Left ventricle myocardium superior (tissue), 1 donor: ENCODE measurements at regions not wholly inside any gene's neighbourhood (a gene's known extent, or its start where the extent isn't known, plus 50 kb on each side); places are given as distances from the start of the nearest gene placed in this dataset.
"Not testable (repeated sequence)": the region's sequence is repeated elsewhere in the genome, so short reads cannot be mapped to it uniquely, and the experiment has no call there.

ENCODE experiments used
- ATAC-seq: fragments of 200-7000 bp; cut with Tn5 transposase; one replicate; pipeline ENCODE4 v1.9.1; 2020; ENCODE audit warnings: mild to moderate bottlenecking, moderate library complexity
- DNase-seq: peaks from one replicate; pipeline ENCODE4 v3.0.0-alpha.2; 2020
- intact Hi-C: fragments of 100-400 bp; cut with micrococcal nuclease; formaldehyde crosslinking; loops from one replicate; pipeline ENCODE4 v1.11.0; 2022
- donor health status: DM: no; HTN: yes; CAD: no; lungs with severe emphysema.

DNA sequence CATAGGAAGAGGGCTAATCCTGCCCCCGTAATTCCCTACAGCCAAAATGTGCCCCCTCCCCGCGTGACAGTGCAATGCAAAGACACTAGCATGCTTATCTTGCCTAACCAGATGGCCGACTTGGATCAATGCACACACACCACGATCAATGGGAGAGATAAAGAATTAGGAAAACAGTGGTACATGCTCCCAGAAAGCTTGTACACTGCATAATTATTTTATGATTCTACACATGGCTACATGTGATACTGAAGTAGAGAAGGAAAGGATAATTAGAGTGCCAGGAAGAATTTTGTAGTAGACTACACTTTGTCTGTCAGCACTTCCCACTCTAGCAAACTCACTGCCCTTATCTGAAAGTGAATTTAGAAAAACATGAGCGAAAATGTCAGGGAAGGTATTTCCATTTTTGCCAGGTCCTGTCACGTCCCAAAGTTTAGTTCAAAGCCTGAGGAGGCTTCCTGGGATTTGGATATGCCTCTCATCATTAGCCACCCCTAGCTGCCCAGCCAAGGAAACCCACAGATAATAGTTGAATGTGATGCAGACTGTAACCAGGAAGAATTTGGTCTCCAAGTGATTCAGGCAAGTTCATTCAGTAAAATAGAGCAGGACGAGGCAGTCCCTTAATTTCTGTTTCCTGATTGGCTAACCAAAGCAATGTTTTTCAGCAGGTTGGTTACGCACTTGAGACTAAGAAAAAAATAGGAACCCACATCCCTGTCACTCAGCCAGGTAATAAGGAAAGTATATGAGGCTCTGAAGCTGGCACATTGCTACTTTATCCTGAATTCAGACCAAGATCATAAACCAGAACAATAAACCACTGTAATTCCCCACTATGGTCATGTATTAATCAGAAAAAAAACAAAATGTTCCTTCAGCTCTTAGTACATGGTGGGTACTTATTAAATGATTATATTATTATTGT lies 199.6 kb upstream of the OTX2 start:
- intact Hi-C loops, result no loop called here
- no peak for ATAC-seq
- no peak for DNase-seq

DNA sequence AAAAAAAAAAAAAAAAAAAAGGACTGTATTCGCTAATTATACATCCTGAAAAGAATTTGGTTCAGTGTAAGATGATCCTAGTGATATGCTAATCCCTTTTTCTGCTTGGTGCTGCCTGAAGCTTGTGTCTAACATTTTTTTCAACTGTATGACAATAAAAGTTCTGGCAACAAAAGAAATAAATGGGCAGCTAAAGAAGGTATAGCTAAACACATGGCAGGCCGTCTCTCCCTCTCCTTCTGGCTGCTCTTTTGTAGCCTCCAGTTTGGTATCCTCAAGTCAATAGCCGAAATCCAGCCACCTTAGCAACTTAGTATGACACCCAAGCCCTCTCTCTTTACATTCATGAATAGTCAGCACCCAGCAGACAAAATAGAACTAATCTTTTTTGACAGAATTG lies 198.3 kb upstream of the OTX2 start:
- intact Hi-C loops, result no loop called here
- ATAC-seq (no peak), DNase-seq (no peak)

DNA sequence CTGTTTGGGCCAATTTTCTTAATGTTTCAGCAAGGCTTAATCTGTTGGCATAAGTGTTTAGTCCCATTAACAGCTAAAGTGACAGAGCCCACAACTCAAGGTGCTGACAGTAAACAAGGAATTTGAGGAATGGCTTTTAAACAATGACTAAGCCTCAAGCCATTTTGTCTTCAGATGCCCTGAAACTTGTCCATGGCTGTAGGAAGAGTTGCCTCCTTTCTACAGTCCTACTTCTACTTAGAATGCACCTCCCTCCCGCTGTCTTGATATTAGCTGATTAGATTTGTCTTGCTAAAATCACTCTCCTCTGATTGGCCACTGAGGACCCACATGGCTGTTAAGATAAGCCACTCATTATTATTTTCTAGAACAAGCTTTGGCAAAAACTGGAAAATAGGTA lies 188.4 kb upstream of the OTX2 start:
- DNase-seq (no peak), ATAC-seq (no peak)
- intact Hi-C loops, result no loop called here

DNA sequence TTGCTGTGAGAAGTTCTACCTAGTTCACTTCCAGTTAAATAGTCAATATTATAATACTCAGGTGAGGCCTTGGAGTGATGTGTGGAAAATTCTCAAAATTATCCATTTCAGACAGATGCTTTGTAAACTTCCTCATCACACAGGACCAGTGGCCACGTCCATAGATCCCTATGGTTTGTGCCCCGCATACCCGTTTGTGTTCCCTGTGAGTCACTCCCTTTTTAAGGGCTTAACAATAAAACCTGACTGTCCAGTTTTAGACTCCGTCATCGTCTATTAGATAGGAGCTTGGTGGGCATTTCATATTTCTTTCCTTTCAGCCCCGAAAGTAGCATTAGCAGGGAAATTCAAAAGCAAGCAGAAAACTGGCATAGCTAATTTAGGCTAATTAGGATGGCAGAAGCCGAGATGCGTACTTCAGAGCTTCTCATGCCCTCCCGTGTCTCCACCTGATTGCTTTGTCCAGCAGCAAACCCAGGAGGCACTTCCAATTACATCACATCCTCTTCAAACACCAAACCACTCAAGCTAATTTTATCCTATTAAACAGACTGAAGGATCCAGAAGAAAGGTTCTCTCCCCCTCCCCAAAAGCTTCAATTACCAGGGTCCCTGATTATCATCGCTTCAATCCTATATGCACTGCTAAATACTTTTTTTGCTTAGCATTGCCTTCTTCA lies 186.6 kb upstream of the OTX2 start:
- intact Hi-C loops, result no loop called here
- no peak for DNase-seq
- no peak for ATAC-seq

DNA sequence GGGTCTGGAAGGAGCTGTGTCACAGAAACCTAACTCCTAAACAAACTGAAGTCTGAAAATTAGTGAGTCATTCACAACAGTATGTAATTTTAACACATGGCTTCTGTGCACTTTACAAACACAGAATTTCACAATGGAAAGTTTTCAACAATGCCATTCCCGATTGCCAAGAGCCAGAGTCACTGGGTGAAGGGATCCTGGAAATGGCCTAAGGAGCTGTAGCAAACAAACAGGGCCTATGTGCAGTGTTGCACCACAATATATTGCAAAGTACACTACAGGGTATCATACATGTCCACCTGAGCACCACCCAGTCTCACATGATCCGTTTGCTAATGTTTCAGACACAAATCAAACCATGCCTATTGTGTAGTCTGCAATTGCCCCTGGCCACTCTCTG lies 184.7 kb upstream of the OTX2 start:
- no peak for ATAC-seq
- DNase-seq, result no peak
- intact Hi-C loops, result no loop called here

DNA sequence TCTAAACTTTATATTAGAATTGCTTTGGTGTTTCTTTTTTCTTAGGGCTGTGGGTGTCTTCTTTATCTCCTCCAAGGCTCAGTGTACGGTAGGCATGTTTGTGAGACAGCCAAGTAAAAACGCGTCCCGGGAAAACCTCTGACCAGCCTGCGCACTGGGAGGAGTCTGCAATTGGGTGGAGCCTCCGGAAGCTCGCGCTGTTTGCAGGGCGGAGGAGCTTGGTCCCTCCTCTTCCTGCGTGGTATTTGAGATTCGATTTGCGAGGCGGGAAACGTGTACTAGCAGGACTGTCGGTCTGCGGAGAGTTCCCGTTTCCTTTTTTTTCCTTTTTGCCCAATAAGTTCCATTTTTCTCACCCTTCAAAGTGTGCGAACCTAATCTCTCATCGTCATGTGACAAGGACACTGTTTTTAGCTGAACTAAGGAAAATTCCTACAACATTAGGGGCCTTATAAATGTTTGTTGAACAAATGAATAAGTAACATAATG lies 182.1 kb upstream of the OTX2 start:
- DNase-seq (no peak), ATAC-seq (no peak)
- intact Hi-C loops, result no loop called here

DNA sequence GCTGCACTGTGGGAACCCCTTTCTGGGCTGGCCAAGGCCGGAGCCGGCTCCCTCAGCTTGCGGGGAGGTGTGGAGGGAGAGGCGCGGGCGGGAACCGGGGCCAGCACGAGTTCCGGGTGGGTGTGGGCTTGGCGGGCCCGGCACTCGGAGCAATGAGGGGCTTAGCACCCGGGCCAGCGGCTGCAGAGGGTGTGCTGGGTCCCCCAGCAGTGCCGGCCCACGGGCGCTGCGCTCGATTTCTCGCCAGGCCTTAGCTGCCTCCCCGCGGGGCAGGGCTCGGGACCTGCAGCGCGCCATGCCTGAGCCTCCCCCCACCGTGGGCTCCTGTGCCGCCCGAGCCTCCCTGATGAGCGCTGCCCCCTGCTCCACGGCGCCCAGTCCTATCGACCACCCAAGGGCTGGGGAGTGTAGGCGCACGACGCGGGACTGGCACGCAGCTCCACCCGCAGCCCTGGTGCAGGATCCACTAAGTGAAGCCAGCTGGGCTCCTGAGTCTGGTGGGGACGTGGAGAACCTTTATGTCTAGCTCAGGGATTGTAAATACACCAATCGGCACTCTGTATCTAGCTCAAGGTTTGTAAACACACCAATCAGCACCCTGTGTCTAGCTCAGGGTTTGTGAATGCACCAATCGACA lies 180.8 kb upstream of the OTX2 start:
- DNase-seq, ATAC-seq, intact Hi-C loops: not testable (repeated sequence)

- intact Hi-C loops, result no loop called here
- DNase-seq, result no peak
- no peak for ATAC-seq
Observed at GRCh38 chr14:56989359-56989758, 179.1 kb upstream of the OTX2 start.

DNA sequence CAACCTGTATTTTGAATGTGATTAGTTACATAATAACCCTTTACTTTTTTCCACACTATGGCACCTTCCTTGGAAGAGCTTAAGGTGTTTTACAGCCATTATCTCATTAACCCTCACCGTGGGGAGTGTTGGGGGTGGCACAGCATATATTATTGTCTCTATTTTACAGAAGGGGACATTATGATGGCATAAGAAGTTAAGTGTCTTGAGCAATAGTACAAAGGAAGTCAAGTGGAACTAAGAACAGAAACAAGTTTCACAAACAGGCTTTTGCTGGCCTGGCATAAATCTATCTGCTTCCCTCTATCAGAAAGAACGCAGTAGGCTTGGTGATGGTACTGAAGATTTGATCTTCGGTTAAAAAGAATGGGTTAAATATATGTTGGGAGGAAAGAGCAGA lies 169.7 kb upstream of the OTX2 start:
- intact Hi-C loops, result no loop called here
- no peak for DNase-seq
- ATAC-seq, result no peak

- no peak for ATAC-seq
- intact Hi-C loops, result no loop called here
- DNase-seq, result no peak
Observed at GRCh38 chr14:56976211-56976610, 165.9 kb upstream of the OTX2 start.

- intact Hi-C loops, result no loop called here
- ATAC-seq, result no peak
- DNase-seq, result no peak
Observed at GRCh38 chr14:56975521-56975920, 165.2 kb upstream of the OTX2 start.

- intact Hi-C loops, result no loop called here
- no peak for ATAC-seq
Observed at GRCh38 chr14:56972948-56973347, 162.7 kb upstream of the OTX2 start.

GRCh38 chr14:56964895-56965294 lies 154.6 kb upstream of the OTX2 start:
- no peak for ATAC-seq
- intact Hi-C loops, result no loop called here
- no peak for DNase-seq

More at GRCh38 chr14:56972948-56973347, 162.7 kb upstream of the OTX2 start:
- DNase-seq, result no peak

GRCh38 chr14:56963381-56963780 lies 153.1 kb upstream of the OTX2 start:
- no peak for ATAC-seq
- intact Hi-C loops, result no loop called here
- no peak for DNase-seq

GRCh38 chr14:56962444-56963080 lies 152.3 kb upstream of the OTX2 start:
- intact Hi-C loops, result no loop called here
- ATAC-seq (no peak), DNase-seq (no peak)

GRCh38 chr14:56959869-56960268 lies 149.6 kb upstream of the OTX2 start:
- intact Hi-C loops, result no loop called here
- no peak for ATAC-seq
- DNase-seq, result no peak

DNA sequence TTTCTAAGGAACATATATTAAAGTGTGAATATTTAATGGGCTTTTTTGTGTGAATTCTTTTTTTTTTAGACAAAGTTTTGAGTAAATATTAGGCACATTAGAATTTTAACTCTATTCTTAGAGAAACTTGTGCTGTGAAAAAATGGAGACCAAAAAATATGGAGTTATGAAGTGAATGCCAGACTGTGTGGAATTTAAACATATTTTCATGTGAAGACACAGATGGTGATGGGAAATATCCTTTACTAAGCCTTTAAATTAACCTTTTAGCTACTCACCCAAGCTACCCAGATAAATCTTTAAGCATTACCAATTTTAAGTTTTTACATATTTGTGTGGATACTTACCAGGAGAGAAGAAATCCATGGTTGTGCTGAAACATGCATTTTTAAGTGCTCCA lies 148.8 kb upstream of the OTX2 start:
- DNase-seq (no peak), ATAC-seq (no peak)
- intact Hi-C loops, result no loop called here

GRCh38 chr14:56956182-56956581 lies 145.9 kb upstream of the OTX2 start:
- DNase-seq (no peak), ATAC-seq (no peak)
- intact Hi-C loops, result no loop called here

DNA sequence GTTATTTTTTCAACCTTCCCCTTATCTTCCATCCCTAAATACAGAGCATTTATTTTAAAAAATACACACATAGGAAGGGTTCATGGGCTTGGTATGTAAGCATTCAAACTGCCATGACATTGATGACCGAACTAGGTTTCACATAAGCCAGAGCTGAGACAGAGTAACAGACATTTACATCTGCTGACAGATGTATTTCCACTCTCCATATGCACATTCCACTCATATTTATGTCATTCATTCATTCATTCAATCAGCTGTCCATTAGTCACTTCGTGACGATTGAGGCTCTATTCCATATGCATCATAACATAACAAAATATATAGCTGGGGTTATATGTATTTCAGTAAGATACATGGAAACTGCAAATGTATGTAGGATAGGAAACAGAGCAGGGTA lies 145.5 kb upstream of the OTX2 start:
- no peak for ATAC-seq
- no peak for DNase-seq
- intact Hi-C loops, result no loop called here

- ATAC-seq (no peak), DNase-seq (no peak)
- intact Hi-C loops, result no loop called here
Observed at GRCh38 chr14:56953884-56954283, 143.6 kb upstream of the OTX2 start.
